ENCODE measurements at regions not wholly inside any gene's neighbourhood (a gene's known extent, or its start where the extent isn't known, plus 50 kb on each side); places are given as distances from the start of the nearest gene placed in this dataset.

- TF ChIP-seq POLR2AphosphoS5 (IDR thresholded peaks at IDR 0.05; ENCODE audit: low read depth, low read length) (no peak), TAF1 (IDR thresholded peaks at IDR 0.05; ENCODE audit: borderline replicate concordance, insufficient read depth, low read length) (no peak), REST (IDR thresholded peaks at IDR 0.05; ENCODE audit: insufficient read depth in 1 of 2, low read depth in 2 of 2, low read length in 2 of 2) (no peak)
Measured at GRCh38 chr7:24510759-24511158, 62.5 kb upstream of the PALS2 start.

Data from PFSK-1 (cell line).